ENCODE measurements at regions not wholly inside any gene's neighbourhood (a gene's known extent, or its start where the extent isn't known, plus 50 kb on each side); places are given as distances from the start of the nearest gene placed in this dataset.

GRCh38 chr1:228552596-228553176, 65.5 kb downstream of the RNF187 start:
- TF ChIP-seq CTCF (IDR thresholded peaks at IDR 0.05; ENCODE audit: low read depth, low read length) (no peak), POLR2A (IDR thresholded peaks at IDR 0.05; ENCODE audit: extremely low read depth, insufficient read length) (no peak), MAX (IDR thresholded peaks at IDR 0.05; ENCODE audit: low read depth, low read length) (no peak)
